HepG2 (cell line): ENCODE measurements at regions not wholly inside any gene's neighbourhood (a gene's known extent, or its start where the extent isn't known, plus 50 kb on each side); places are given as distances from the start of the nearest gene placed in this dataset.

Experiments used
- ATAC-seq: fragments of 200-7000 bp; cut with Tn5 transposase; 3 replicates; pipeline ENCODE4 v1.9.1; 2020; ENCODE audit warnings: mild to moderate bottlenecking, moderate library complexity
- BruUV-seq: library from RNA; stranded (reverse); fragments of 400-500 nt; replicated peaks from 2 replicates; lab custom pipeline; 2021; lab: Mats Ljungman, UMichigan
- CTCF ChIA-PET: fragments of 300-600 bp; formaldehyde crosslinking; extraction: SDS; loops from one replicate; lab custom pipeline; 2021; ENCODE audit warnings: low total read pairs, inconsistent platforms, low intra/inter-chr PET ratio; lab: Yijun Ruan, JAX
- POLR2A ChIA-PET: fragments of 350-600 bp; sonication (Branson Sonifier 250); formaldehyde crosslinking; loops from one replicate; lab custom pipeline; 2020; ENCODE audit warnings: antibody characterized with exemption, inconsistent platforms; lab: Yijun Ruan, JAX
- DNase-seq: peaks from one replicate; pipeline ENCODE4 v3.0.0-alpha.2; 2015; ENCODE audit warnings: low spot score
- FAIRE-seq: peaks from 3 replicates; lab custom pipeline; 2011; peaks lifted over from hg19 to GRCh38; lab: Jason Lieb, UNC
- H2AFZ ChIP-seq: one replicate; pipeline ENCODE4 v1.6.1; 2011; ENCODE audit warnings: low read length, inconsistent platforms
- H3K27ac ChIP-seq: fragments of 300-600 bp; 3 replicates; pipeline ENCODE4 v1.8.0; 2011; ENCODE audit warnings: mixed run types, mild to moderate bottlenecking, mixed read lengths, low read length, inconsistent platforms; ENCODE audit not compliant: insufficient read depth; ENCODE audit errors: extremely low read length
- H3K27me3 ChIP-seq, 2 experiments: fragments of 200-600 bp in 1 of 2; 2 replicates in 1 of 2; 3 replicates in 1 of 2; pipeline versions ENCODE4 v1.6.0 to v1.8.0; 2011; ENCODE audit warnings: low read length in 2 of 2, mild to moderate bottlenecking in 2 of 2, moderate library complexity in 2 of 2, inconsistent platforms in 1 of 2; ENCODE audit not compliant: insufficient read depth in 2 of 2, control insufficient read depth in 1 of 2
- H3K36me3 ChIP-seq, 2 experiments: fragments of 200-600 bp in 1 of 2; replicated peaks in 1 of 2; 2 replicates in 1 of 2; 3 replicates in 1 of 2; pipeline versions ENCODE4 v1.5.1 to v1.8.0; 2011; ENCODE audit warnings: low read length in 2 of 2, inconsistent platforms in 1 of 2; ENCODE audit not compliant: insufficient read depth in 2 of 2, control insufficient read depth in 1 of 2
- H3K4me1 ChIP-seq: 2 replicates; pipeline ENCODE4 v1.5.1; 2012; ENCODE audit warnings: low read length, inconsistent platforms; ENCODE audit not compliant: insufficient read depth
- H3K4me2 ChIP-seq: 2 replicates; pipeline ENCODE4 v1.6.0; 2011; ENCODE audit warnings: low read depth, low read length, inconsistent platforms
- H3K4me3 ChIP-seq, 3 experiments: fragments of 200-600 bp in 1 of 3; sonication (generic), shearing (Covaris generic) in 1 of 3; replicated peaks in 1 of 3; 2 replicates each; pipeline ENCODE4 v1.5.1; 2011 to 2016; ENCODE audit warnings: low read length in 3 of 3, inconsistent platforms in 2 of 3, low read depth in 2 of 3, mild to moderate bottlenecking in 2 of 3, control low read depth in 1 of 3, mixed read lengths in 1 of 3; ENCODE audit not compliant: insufficient read depth in 1 of 3
- H3K79me2 ChIP-seq: one replicate; pipeline ENCODE4 v1.6.1; 2011; ENCODE audit warnings: low read length, inconsistent platforms; ENCODE audit not compliant: insufficient read depth
- H3K9ac ChIP-seq: 2 replicates; pipeline ENCODE4 v1.6.0; 2011; ENCODE audit warnings: mild to moderate bottlenecking, low read depth, low read length, inconsistent platforms; ENCODE audit not compliant: insufficient read depth
- H3K9me3 ChIP-seq: 2 replicates; pipeline ENCODE4 v1.5.1; 2012; ENCODE audit warnings: mild to moderate bottlenecking, low read length
- H4K20me1 ChIP-seq: 2 replicates; pipeline ENCODE4 v1.6.0; 2011; ENCODE audit warnings: inconsistent platforms, mild to moderate bottlenecking, low read length, moderate library complexity; ENCODE audit not compliant: insufficient read depth
- FOXM1 ChIP-seq: sonication (generic); formaldehyde crosslinking; IDR thresholded peaks from 2 replicates; pipeline ENCODE4 v1.5.0; 2020; ENCODE audit warnings: missing genetic modification reagents
- GMEB2 ChIP-seq: IDR thresholded peaks from 2 replicates; pipeline ENCODE4 v1.6.1; 2016; ENCODE audit warnings: missing biosample characterization, missing genetic modification reagents, low read depth
- MATR3 ChIP-seq: sonication (generic); formaldehyde crosslinking; IDR thresholded peaks from 2 replicates; pipeline ENCODE4 v1.4.0; 2020; ENCODE audit warnings: missing genetic modification reagents
- PITX1 ChIP-seq: sonication (generic); formaldehyde crosslinking; IDR thresholded peaks from 2 replicates; pipeline ENCODE4 v1.5.1; 2020; ENCODE audit warnings: mild to moderate bottlenecking, missing genetic modification reagents
- PLSCR1 ChIP-seq: sonication (generic); formaldehyde crosslinking; IDR thresholded peaks from 2 replicates; pipeline ENCODE4 v1.5.0; 2020; ENCODE audit warnings: missing genetic modification reagents, mild to moderate bottlenecking, borderline replicate concordance
- ZNF17 ChIP-seq: sonication (generic); formaldehyde crosslinking; IDR thresholded peaks from 2 replicates; pipeline ENCODE4 v1.5.0; 2020; ENCODE audit warnings: mild to moderate bottlenecking, missing genetic modification reagents
- ZNF274 ChIP-seq: sonication (generic); formaldehyde crosslinking; IDR thresholded peaks from 2 replicates; pipeline ENCODE4 v1.5.1; 2020; ENCODE audit warnings: mild to moderate bottlenecking, missing genetic modification reagents
- ZNF34 ChIP-seq: sonication (generic); formaldehyde crosslinking; IDR thresholded peaks from 2 replicates; pipeline ENCODE4 v1.4.0; 2020; ENCODE audit warnings: mild to moderate bottlenecking, missing genetic modification reagents, borderline replicate concordance
- ZNF512B ChIP-seq: sonication (generic); formaldehyde crosslinking; IDR thresholded peaks from 2 replicates; pipeline ENCODE4 v1.5.1; 2020; ENCODE audit warnings: missing genetic modification reagents, mild to moderate bottlenecking, borderline replicate concordance
- ZNF557 ChIP-seq: sonication (generic); formaldehyde crosslinking; IDR thresholded peaks from 2 replicates; pipeline ENCODE4 v1.4.0; 2020; ENCODE audit warnings: missing genetic modification reagents
- ZNF615 ChIP-seq: sonication (generic); formaldehyde crosslinking; IDR thresholded peaks from 2 replicates; pipeline ENCODE4 v1.5.0; 2020; ENCODE audit warnings: mild to moderate bottlenecking, missing genetic modification reagents, borderline replicate concordance
- ZNF660 ChIP-seq: sonication (generic); formaldehyde crosslinking; IDR thresholded peaks from 2 replicates; pipeline ENCODE4 v1.5.1; 2020; ENCODE audit warnings: mild to moderate bottlenecking, low read depth, missing genetic modification reagents, borderline replicate concordance
- WGBS: methylation state at CpG from one replicate; pipeline ENCODE4 v1.1.6; 2017; ENCODE audit warnings: low lambda C conversion rate; 5-methylcytosine and 5-hydroxymethylcytosine counted together
- in situ Hi-C: cut with HindIII; loops from 2 replicates; pipeline ENCODE4 v1.10.0; 2017; ENCODE audit warnings: low pct_unique_long_range_greater_than_20kb; ENCODE audit not compliant: extremely low pct_ligation_motif_present
- intact Hi-C: fragments of 100-400 bp; cut with micrococcal nuclease; formaldehyde crosslinking; loops from one replicate; pipeline ENCODE4 v1.10.0; 2022; ENCODE audit not compliant: unreplicated experiment

- Histone ChIP-seq H3K9ac (no peak overlapping the region), H3K4me1 (no peaks in the 10 kb centered on the region), H3K4me3 (no peak overlapping the region), H2AFZ (no peak overlapping the region), H3K27me3 (no peaks in the 10 kb centered on the region), H3K27ac (no peak overlapping the region), H3K36me3 (no peaks in the 10 kb centered on the region), H3K79me2 (no peaks in the 10 kb centered on the region), H3K9me3 (peaks cover 8% of the 10 kb centered on the region), H3K4me2 (no peak overlapping the region), H4K20me1 (no peaks in the 10 kb centered on the region)
- TF ChIP-seq ZNF512B (no peak), GMEB2 (CRISPR knock-in tag) (no peak), MATR3 (no peak), ZNF557 (CRISPR knock-in tag) (no peak)
- DNase-seq (no peak), ATAC-seq (no peak), FAIRE-seq (no peak)
- in situ Hi-C loops (no loop called here), intact Hi-C loops (no loop called here)
- WGBS, result 27% methylated on average over 3 of the region's 3 CpGs
- CTCF ChIA-PET, result no interaction called here
- BruUV-seq, result no TSS peak
- POLR2A ChIA-PET, result no interaction called here
Observed at GRCh38 chr6:19443411-19443810, 393.8 kb upstream of the ID4 start.

GRCh38 chr6:19444041-19444440, 393.1 kb upstream of the ID4 start:
- H3K79me2 ChIP-seq, result no peaks in the 10 kb centered on the region
- ATAC-seq, result no peak
- H3K9ac ChIP-seq, result no peak overlapping the region
- WGBS, result 2% methylated on average over 4 of the region's 4 CpGs
- TF ChIP-seq FOXM1 (no peak), ZNF17 (no peak), ZNF660 (CRISPR knock-in tag) (no peak), PITX1 (CRISPR knock-in tag) (no peak), ZNF34 (CRISPR knock-in tag) (no peak), ZNF615 (CRISPR knock-in tag) (no peak), PLSCR1 (CRISPR knock-in tag) (no peak), ZNF274 (CRISPR knock-in tag) (no peak)
- H3K4me3 ChIP-seq, result no peak overlapping the region
- CTCF ChIA-PET, result no interaction called here
- POLR2A ChIA-PET, result no interaction called here
- no peaks in the 10 kb centered on the region for H3K36me3 ChIP-seq
- no peak overlapping the region for H3K27ac ChIP-seq
- no peak for DNase-seq
- intact Hi-C loops, result no loop called here
- H3K4me2 ChIP-seq, result no peak overlapping the region
- H3K9me3 ChIP-seq, result peaks cover 8% of the 10 kb centered on the region
- H4K20me1 ChIP-seq, result no peaks in the 10 kb centered on the region
- no TSS peak for BruUV-seq
- H2AFZ ChIP-seq, result no peak overlapping the region
- no peaks in the 10 kb centered on the region for H3K27me3 ChIP-seq
- H3K4me1 ChIP-seq, result no peaks in the 10 kb centered on the region
- FAIRE-seq, result no peak
- in situ Hi-C loops, result no loop called here
